Mesothelial cell of epicardium (in vitro differentiated cells): ENCODE measurements at regions not wholly inside any gene's neighbourhood (a gene's known extent, or its start where the extent isn't known, plus 50 kb on each side); places are given as distances from the start of the nearest gene placed in this dataset.

ENCODE experiments used
- DNase-seq, 2 experiments: peaks; one replicate each; pipeline ENCODE4 v3.0.0; 2021; ENCODE audit warnings: low spot score in 2 of 2; ENCODE audit not compliant: unreplicated experiment in 2 of 2
- H3K27ac Mint-ChIP-seq: 2 replicates; pipeline ENCODE4 v1.8.0; 2021; ENCODE audit warnings: mixed read lengths
- H3K27me3 Mint-ChIP-seq: 2 replicates; pipeline ENCODE4 v1.8.0; 2021; ENCODE audit warnings: low read depth, mixed read lengths
- H3K36me3 Mint-ChIP-seq: 2 replicates; pipeline ENCODE4 v1.8.0; 2021; ENCODE audit warnings: mixed read lengths
- H3K4me1 Mint-ChIP-seq: 2 replicates; pipeline ENCODE4 v1.8.0; 2021; ENCODE audit warnings: mixed read lengths
- H3K4me3 Mint-ChIP-seq: 2 replicates; pipeline ENCODE4 v1.8.0; 2021; ENCODE audit warnings: mild to moderate bottlenecking, moderate library complexity, mixed read lengths
- H3K9me3 Mint-ChIP-seq: 2 replicates; pipeline ENCODE4 v1.8.0; 2021; ENCODE audit warnings: mixed read lengths
- TF ChIP-seq, protein P1 (sequence below): fragments of 200-600 bp; sonication (generic); IDR thresholded peaks from one replicate; pipeline ENCODE4 v1.5.0; 2021; ENCODE audit warnings: antibody characterized with exemption; ENCODE audit not compliant: unreplicated experiment

DNA sequence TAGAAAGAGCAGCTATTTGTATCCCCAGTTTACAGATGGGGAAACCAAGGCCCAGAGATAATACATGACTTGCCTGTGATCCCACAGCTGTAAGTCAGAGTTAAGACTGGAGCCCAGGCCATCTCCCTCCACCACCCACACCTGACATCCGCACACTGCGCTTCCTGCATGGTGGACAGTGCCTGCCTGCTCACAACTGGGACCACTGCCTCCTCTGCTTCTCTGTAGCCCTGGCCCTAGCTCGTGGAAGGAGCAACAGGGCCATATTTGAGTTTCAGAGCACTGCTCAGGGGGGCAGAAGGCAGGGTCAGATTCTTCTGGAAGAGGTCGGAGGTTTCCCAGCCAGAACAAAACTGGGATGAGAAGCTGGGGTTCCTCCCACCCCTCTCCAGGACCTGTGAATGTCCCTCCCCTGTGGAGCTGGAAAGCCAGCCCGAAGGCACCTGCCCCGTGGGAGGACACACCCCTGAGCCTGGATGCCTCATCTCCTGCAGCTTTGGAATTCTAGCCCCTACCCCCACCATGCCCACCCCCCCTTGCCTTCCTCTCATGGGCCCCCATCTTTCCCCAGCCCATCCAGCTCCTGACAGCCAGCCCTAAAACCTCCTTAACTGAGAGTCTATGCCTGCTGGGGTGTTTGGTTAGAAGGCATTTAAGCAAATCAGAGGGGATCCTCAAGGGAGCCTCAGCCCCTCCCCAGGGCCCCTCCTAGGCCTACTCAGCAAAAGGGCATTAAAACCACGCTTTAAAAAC lies 100.1 kb downstream of the TPRA1 start:
- DNase-seq, result no peak
- TF ChIP-seq, protein P1, sequence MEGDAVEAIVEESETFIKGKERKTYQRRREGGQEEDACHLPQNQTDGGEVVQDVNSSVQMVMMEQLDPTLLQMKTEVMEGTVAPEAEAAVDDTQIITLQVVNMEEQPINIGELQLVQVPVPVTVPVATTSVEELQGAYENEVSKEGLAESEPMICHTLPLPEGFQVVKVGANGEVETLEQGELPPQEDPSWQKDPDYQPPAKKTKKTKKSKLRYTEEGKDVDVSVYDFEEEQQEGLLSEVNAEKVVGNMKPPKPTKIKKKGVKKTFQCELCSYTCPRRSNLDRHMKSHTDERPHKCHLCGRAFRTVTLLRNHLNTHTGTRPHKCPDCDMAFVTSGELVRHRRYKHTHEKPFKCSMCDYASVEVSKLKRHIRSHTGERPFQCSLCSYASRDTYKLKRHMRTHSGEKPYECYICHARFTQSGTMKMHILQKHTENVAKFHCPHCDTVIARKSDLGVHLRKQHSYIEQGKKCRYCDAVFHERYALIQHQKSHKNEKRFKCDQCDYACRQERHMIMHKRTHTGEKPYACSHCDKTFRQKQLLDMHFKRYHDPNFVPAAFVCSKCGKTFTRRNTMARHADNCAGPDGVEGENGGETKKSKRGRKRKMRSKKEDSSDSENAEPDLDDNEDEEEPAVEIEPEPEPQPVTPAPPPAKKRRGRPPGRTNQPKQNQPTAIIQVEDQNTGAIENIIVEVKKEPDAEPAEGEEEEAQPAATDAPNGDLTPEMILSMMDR, result no peak
- peaks cover 31% of the 10 kb centered on the region for H3K27me3 Mint-ChIP-seq

DNA sequence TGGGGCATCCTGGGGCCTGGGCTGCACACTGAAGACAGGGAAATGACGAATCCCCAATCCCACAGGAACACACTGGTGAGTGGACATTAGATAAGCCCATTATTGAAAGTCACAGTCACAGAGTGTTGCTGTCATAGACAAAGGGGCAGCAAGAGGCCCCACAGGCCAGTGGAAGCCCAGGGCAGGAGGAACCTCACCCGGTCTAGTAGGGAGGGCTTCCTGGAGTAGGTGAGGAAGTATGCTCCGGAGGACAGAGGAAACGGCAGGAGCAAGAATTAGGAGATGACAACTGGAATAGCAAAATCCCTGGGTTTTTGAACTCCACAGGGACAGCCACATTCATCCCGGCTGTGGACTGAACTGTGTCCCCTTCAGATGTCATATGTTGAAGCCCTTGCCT lies 101.2 kb downstream of the TPRA1 start:
- TF ChIP-seq, protein P1, result no peak
- no peak for DNase-seq
- H3K9me3 Mint-ChIP-seq, result peaks cover 11% of the 10 kb centered on the region
- no peaks in the 10 kb centered on the region for H3K4me1 Mint-ChIP-seq
- no peaks in the 10 kb centered on the region for H3K36me3 Mint-ChIP-seq
- peaks cover 28% of the 10 kb centered on the region for H3K27me3 Mint-ChIP-seq
- no peak overlapping the region for H3K4me3 Mint-ChIP-seq
- no peak overlapping the region for H3K27ac Mint-ChIP-seq

More for the DNA sequence above, 100.1 kb downstream of the TPRA1 start:
- Mint-ChIP-seq H3K4me1 (no peaks in the 10 kb centered on the region), H3K9me3 (peaks cover 15% of the 10 kb centered on the region), H3K27ac (no peak overlapping the region), H3K4me3 (no peak overlapping the region), H3K36me3 (no peaks in the 10 kb centered on the region)

DNA sequence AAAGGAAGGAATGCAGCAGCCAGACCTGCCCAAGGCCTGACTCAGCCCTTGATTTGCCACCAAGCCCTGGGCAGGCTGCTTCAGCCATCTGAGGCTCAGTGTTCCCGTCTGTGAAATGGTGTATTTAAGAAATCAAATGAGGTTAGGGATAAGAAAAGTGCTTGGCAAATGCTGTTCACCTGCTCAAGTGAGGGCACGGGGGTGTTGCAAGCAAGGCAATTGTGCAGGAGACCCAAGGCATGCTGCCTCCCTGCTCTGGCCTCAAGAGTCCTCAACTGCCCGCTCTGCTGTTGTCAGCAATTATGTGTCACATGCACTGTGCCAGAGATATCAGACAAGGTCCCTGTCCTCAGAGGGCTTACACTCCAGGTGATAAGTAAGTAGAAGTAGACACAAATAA lies 101.8 kb downstream of the TPRA1 start:
- TF ChIP-seq, protein P1, result no peak
- H3K27me3 Mint-ChIP-seq, result peaks cover 28% of the 10 kb centered on the region

DNA sequence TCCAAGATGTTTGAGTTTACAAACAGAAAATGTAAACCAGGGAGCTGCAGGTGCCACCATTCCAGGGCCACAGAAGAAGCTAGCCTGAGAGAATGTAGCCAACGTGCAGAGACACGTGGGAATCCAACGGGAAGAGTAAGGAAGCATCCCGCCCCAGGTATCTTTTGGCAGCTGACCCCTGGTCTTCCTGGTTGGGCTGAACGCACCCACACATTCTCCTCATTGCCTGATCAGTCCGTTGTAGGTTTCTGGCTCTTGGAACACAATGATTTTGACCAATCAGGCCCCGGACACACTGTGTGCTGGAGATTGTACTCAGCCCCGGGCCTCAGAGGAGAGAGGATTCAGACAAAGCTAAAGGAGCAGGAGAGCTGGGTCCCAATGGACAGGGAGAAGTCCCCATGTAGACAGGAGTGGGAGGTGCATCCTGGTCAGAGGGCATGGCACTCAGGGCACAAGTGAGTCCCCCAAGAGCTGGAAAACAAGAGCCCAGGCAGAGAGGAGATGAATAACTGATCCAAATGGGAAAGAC lies 102.3 kb downstream of the TPRA1 start:
- Mint-ChIP-seq H3K27me3 (peaks cover 25% of the 10 kb centered on the region), H3K27ac (no peak overlapping the region), H3K36me3 (no peaks in the 10 kb centered on the region), H3K4me3 (no peak overlapping the region), H3K9me3 (peaks cover 7% of the 10 kb centered on the region), H3K4me1 (no peaks in the 10 kb centered on the region)
- no peak for DNase-seq
- TF ChIP-seq, protein P1, result no peak

More for the DNA sequence above, 101.8 kb downstream of the TPRA1 start:
- H3K27ac Mint-ChIP-seq, result no peak overlapping the region
- no peak for DNase-seq
- peaks cover 10% of the 10 kb centered on the region for H3K9me3 Mint-ChIP-seq
- no peaks in the 10 kb centered on the region for H3K36me3 Mint-ChIP-seq
- no peaks in the 10 kb centered on the region for H3K4me1 Mint-ChIP-seq
- H3K4me3 Mint-ChIP-seq, result no peak overlapping the region

DNA sequence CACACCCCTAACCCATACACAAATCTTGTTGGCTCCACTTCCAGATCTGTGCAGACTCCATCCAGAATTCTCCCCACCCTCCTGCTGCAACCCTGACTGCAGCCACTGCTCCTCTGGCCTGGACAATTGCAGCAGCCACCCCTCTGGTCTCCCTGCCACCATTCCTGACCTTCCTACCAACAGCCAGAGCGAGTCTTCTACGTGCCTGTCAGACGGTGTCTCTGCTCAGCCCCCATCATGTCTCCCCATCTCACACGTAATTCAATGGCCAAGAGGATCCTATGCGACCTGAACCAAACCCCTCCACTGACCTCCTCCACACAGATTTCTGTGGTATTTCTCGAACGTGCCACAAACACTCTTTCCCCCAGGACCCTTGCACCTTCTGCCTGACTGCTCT lies 103.3 kb downstream of the TPRA1 start:
- Mint-ChIP-seq H3K4me1 (peaks cover 1% of the 10 kb centered on the region), H3K27ac (no peak overlapping the region), H3K9me3 (no peaks in the 10 kb centered on the region), H3K36me3 (no peaks in the 10 kb centered on the region), H3K4me3 (no peak overlapping the region), H3K27me3 (peaks cover 24% of the 10 kb centered on the region)
- no peak for DNase-seq
- TF ChIP-seq, protein P1, result no peak
